Lung (tissue), 11 donors: ENCODE measurements at regions not wholly inside any gene's neighbourhood (a gene's known extent, or its start where the extent isn't known, plus 50 kb on each side); places are given as distances from the start of the nearest gene placed in this dataset.

Source experiments
- ATAC-seq: fragments of 200-7000 bp; cut with Tn5 transposase; one replicate; pipeline ENCODE4 v1.9.1; 2020; ENCODE audit warnings: moderate number of reproducible peaks; ENCODE audit not compliant: insufficient read depth, low FRiP score
- DNase-seq, 3 donors: peaks; one replicate each; pipeline ENCODE4 v3.0.0-alpha.2; 2013 to 2017
- H3K27ac ChIP-seq, 2 donors: one replicate each; pipeline ENCODE4 v1.5.1; 2013; ENCODE audit warnings: mild to moderate bottlenecking in 2 of 2, moderate library complexity in 2 of 2, control low read depth in 1 of 2, inconsistent platforms in 1 of 2, low read depth in 1 of 2, low read length in 1 of 2
- H3K27me3 ChIP-seq, 3 donors: one replicate each; pipeline ENCODE4 v1.5.1; 2013; ENCODE audit warnings: low read length in 2 of 3; ENCODE audit not compliant: control insufficient read depth in 3 of 3, insufficient read depth in 3 of 3
- H3K36me3 ChIP-seq, 4 donors: one replicate each; pipeline ENCODE4 v1.5.1; 2013; ENCODE audit warnings: low read length in 4 of 4, mild to moderate bottlenecking in 1 of 4, moderate library complexity in 1 of 4; ENCODE audit not compliant: control insufficient read depth in 4 of 4, insufficient read depth in 4 of 4
- H3K4me1 ChIP-seq, 5 donors: one replicate each; pipeline ENCODE4 v1.5.1; 2013; ENCODE audit warnings: low read length in 5 of 5, mild to moderate bottlenecking in 2 of 5, moderate library complexity in 1 of 5; ENCODE audit not compliant: control insufficient read depth in 5 of 5, insufficient read depth in 5 of 5
- H3K4me3 ChIP-seq: one replicate; pipeline ENCODE4 v1.5.1; 2013; ENCODE audit warnings: mild to moderate bottlenecking, control low read depth, moderate library complexity
- H3K9ac ChIP-seq, 2 donors: one replicate each; pipeline ENCODE4 v1.5.1; 2013; ENCODE audit warnings: low read length in 2 of 2, control low read depth in 1 of 2; ENCODE audit not compliant: insufficient read depth in 1 of 2
- H3K9me3 ChIP-seq, 4 donors: one replicate each; pipeline ENCODE4 v1.5.1; 2013; ENCODE audit warnings: low read length in 3 of 4, mild to moderate bottlenecking in 1 of 4, moderate library complexity in 1 of 4; ENCODE audit not compliant: control insufficient read depth in 4 of 4, insufficient read depth in 3 of 4
- WGBS, 2 donors: extraction: QIAGEN DNeasy Blood & Tissue Kit; methylation state at CpG; one replicate each; pipeline ENCODE4 v1.1.7; 2013; 5-methylcytosine and 5-hydroxymethylcytosine counted together
- TF ChIP-seq, protein P1 (sequence below): IDR thresholded peaks from 2 replicates; pipeline ENCODE4 v1.5.1; 2012; ENCODE audit warnings: mild to moderate bottlenecking; ENCODE audit errors: control extremely low read depth, extremely low read depth
- donor health status: control.
- donor health status: control.
- donor health status: Bipolar disorder and iron deficiency.
- donor health status: healthy.
- donor health status: DM: yes; HTN: yes; CAD: no.

DNA sequence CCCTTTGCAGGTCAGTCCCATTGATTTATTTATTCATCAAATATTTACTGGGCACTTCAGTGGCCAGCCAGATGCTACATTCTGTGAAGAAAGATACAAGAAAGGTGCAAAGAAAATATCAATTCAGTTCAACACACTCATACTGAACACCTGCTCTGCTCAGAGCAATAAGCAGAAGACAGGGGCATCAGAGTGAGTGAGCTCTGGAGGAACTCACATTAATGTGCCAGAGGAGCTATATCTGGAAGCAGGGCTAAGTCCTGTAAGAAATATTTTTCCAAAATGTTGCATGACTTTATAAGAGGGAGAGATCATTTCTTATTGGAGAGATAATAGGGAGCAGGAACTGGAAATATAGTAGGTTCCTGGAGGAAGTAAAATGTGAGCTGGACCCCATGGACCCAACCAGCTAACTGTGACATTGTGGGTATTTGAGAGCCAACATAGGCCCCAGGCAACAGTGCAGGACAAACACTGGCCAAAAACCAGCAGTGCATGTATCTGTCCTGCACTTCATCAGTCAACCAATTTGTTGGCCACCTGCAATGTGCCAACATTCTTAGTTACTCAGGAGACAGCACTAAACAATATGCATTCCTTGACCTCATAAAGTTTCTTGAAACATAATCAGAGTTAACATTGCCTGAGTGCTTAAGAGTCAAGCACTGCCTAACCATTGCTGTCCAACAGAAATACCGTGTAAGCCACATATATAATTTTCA lies 102.7 kb upstream of the PTPRM start:
- DNase-seq = peak in 2 of 3 donors; percentile 25 to 26
- 60 to 82% methylated on average over 1 of the region's 1 CpG for WGBS, 2 donors
- Histone ChIP-seq H3K36me3 (no peaks in the 10 kb centered on the region), H3K4me1 (peaks cover 0 to 15% (median 0%) of the 10 kb centered on the region in 5 donors), H3K9me3 (no peaks in the 10 kb centered on the region), H3K27ac (peak overlapping the region in 1 of 2 donors; percentile 40), H3K4me3 (no peak overlapping the region), H3K9ac (no peak overlapping the region), H3K27me3 (no peaks in the 10 kb centered on the region)
- no peak for ATAC-seq
- TF ChIP-seq, protein P1, sequence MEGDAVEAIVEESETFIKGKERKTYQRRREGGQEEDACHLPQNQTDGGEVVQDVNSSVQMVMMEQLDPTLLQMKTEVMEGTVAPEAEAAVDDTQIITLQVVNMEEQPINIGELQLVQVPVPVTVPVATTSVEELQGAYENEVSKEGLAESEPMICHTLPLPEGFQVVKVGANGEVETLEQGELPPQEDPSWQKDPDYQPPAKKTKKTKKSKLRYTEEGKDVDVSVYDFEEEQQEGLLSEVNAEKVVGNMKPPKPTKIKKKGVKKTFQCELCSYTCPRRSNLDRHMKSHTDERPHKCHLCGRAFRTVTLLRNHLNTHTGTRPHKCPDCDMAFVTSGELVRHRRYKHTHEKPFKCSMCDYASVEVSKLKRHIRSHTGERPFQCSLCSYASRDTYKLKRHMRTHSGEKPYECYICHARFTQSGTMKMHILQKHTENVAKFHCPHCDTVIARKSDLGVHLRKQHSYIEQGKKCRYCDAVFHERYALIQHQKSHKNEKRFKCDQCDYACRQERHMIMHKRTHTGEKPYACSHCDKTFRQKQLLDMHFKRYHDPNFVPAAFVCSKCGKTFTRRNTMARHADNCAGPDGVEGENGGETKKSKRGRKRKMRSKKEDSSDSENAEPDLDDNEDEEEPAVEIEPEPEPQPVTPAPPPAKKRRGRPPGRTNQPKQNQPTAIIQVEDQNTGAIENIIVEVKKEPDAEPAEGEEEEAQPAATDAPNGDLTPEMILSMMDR = no peak

DNA sequence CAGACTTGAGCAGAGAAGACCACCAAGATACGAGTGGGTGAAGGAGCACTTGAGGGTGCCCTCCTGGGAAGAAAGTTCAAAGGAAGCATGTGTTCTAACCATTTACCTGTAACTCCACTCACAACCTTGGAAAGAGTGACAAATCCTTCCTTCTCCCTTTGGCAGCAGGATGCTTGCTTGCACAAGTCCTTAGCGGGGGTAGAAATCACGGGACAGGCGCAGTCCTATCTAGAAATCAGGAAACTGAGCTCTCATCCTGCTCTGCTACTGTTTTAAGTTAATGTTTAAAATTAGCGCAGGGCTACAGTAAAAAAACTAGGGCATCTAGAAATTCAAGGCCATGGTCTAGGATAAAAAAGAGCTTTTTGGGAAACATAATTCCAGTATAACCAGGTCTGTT lies 100.9 kb upstream of the PTPRM start:
- Histone ChIP-seq H3K27me3 (no peaks in the 10 kb centered on the region), H3K4me3 (no peak overlapping the region), H3K36me3 (no peaks in the 10 kb centered on the region), H3K9me3 (no peaks in the 10 kb centered on the region), H3K4me1 (peaks cover 0 to 3% (median 0%) of the 10 kb centered on the region in 5 donors), H3K27ac (peak overlapping the region in 1 of 2 donors; percentile 17), H3K9ac (no peak overlapping the region)
- no peak for ATAC-seq
- DNase-seq = peak in 1 of 3 donors; percentile 34
- TF ChIP-seq, protein P1 = no peak
- WGBS, 2 donors = 30 to 45% methylated on average over 5 of the region's 5 CpGs

DNA sequence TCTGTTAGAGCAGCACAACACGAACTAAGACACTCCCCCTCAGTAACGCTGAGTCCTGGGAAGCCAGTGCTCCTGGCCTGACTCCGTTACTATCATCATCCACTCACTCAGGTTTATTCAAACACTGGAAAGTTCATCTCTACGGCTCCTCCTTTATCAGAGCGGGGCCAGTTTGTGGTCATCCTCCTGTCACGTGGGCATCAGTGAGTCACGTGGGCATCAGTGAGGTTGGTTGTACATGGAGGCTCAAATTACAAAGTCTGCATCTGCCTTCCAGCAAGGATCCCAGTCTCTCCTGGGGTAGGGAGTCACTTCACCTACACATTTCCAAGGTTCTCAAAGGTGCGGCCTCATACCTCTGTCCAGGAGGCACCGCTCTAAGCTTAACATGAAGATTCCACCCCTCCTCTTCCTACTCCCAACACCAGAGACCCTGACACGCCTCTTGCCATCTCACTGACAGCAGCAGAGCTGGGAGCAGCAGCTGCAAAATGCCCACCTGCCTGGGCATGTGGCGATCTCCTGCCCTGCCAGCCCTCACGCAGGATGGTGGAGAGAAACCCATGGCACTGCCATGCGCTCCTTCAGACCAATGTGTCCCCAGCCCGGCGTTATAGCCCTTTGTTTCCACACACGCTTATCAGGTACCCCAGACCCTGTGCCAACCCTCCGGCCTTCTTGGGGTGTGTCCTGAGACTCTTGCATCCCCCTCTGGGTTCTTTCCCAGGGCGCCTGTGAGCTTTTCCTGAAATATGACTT lies 99.2 kb upstream of the PTPRM start:
- peaks cover 0 to 2% (median 0%) of the 10 kb centered on the region in 5 donors for H3K4me1 ChIP-seq
- H3K27me3 ChIP-seq = no peaks in the 10 kb centered on the region
- H3K36me3 ChIP-seq = no peaks in the 10 kb centered on the region
- H3K9ac ChIP-seq = no peak overlapping the region
- no peak overlapping the region for H3K4me3 ChIP-seq
- H3K27ac ChIP-seq = no peak overlapping the region
- 90 to 94% methylated on average over 18 of the region's 18 CpGs for WGBS, 2 donors
- TF ChIP-seq, protein P1 = no peak
- ATAC-seq = no peak
- H3K9me3 ChIP-seq = no peaks in the 10 kb centered on the region
- DNase-seq = no peak
